RWPE2 (cell line): ENCODE measurements at regions not wholly inside any gene's neighbourhood (a gene's known extent, or its start where the extent isn't known, plus 50 kb on each side); places are given as distances from the start of the nearest gene placed in this dataset.

Experiments
- ATAC-seq: fragments of 200-7000 bp; cut with Tn5 transposase; 3 replicates; pipeline ENCODE4 v1.9.1; 2021; ENCODE audit warnings: low read depth
- DNase-seq: peaks from one replicate; pipeline ENCODE4 v3.0.0-alpha.2; 2020; ENCODE audit warnings: low spot score
- H3K27ac ChIP-seq: fragments of 450-650 bp; 2 replicates; pipeline ENCODE4 v1.5.1; 2017; ENCODE audit warnings: mild to moderate bottlenecking; ENCODE audit not compliant: poor library complexity, severe bottlenecking
- H3K27me3 ChIP-seq: fragments of 250-450 bp; sonication (Bioruptor Pico); 2 replicates; pipeline ENCODE4 v1.5.1; 2021; ENCODE audit warnings: mild to moderate bottlenecking, moderate library complexity; ENCODE audit not compliant: insufficient read depth, poor library complexity, severe bottlenecking
- H3K36me3 ChIP-seq: fragments of 250-450 bp; sonication (Bioruptor Pico); 2 replicates; pipeline ENCODE4 v1.5.1; 2020; ENCODE audit warnings: low read depth, mild to moderate bottlenecking, moderate library complexity
- H3K4me1 ChIP-seq: fragments of 250-450 bp; sonication (Bioruptor Pico); 2 replicates; pipeline ENCODE4 v1.5.1; 2021; ENCODE audit warnings: mild to moderate bottlenecking, moderate library complexity; ENCODE audit not compliant: insufficient read depth, poor library complexity, severe bottlenecking
- H3K4me3 ChIP-seq: fragments of 250-450 bp; sonication (Bioruptor Pico); 2 replicates; pipeline ENCODE4 v1.5.1; 2021; ENCODE audit warnings: mild to moderate bottlenecking, moderate library complexity; ENCODE audit not compliant: severe bottlenecking
- H3K9me3 ChIP-seq: fragments of 250-450 bp; sonication (Bioruptor Pico); 2 replicates; pipeline ENCODE4 v1.5.1; 2021; ENCODE audit warnings: mild to moderate bottlenecking, moderate library complexity; ENCODE audit not compliant: severe bottlenecking
- CTCF ChIP-seq: fragments of 450-650 bp; IDR thresholded peaks from one replicate; pipeline ENCODE4 v1.5.1; 2017; ENCODE audit warnings: mild to moderate bottlenecking, moderate library complexity; ENCODE audit not compliant: poor library complexity, severe bottlenecking

GRCh38 chr2:118773826-118774225, 73.6 kb downstream of the EN1 start:
- Histone ChIP-seq H3K27me3 (no peaks in the 10 kb centered on the region), H3K4me3 (no peak overlapping the region), H3K27ac (no peak overlapping the region), H3K4me1 (peaks cover 4% of the 10 kb centered on the region), H3K36me3 (no peaks in the 10 kb centered on the region), H3K9me3 (no peaks in the 10 kb centered on the region)
- no peak for DNase-seq
- ATAC-seq, result no peak
- no peak for TF ChIP-seq CTCF

GRCh38 chr2:118772487-118773200, 74.8 kb downstream of the EN1 start:
- Histone ChIP-seq H3K36me3 (no peaks in the 10 kb centered on the region), H3K9me3 (no peaks in the 10 kb centered on the region), H3K27ac (no peak overlapping the region), H3K4me1 (peaks cover 4% of the 10 kb centered on the region), H3K4me3 (no peak overlapping the region), H3K27me3 (no peaks in the 10 kb centered on the region)
- DNase-seq, result no peak
- ATAC-seq, result no peak
- no peak for TF ChIP-seq CTCF

GRCh38 chr2:118769707-118770400, 77.6 kb downstream of the EN1 start:
- no peak for TF ChIP-seq CTCF
- DNase-seq (no peak), ATAC-seq (no peak)
- Histone ChIP-seq H3K36me3 (no peaks in the 10 kb centered on the region), H3K27me3 (no peaks in the 10 kb centered on the region), H3K4me1 (peaks cover 4% of the 10 kb centered on the region), H3K9me3 (no peaks in the 10 kb centered on the region), H3K27ac (no peak overlapping the region), H3K4me3 (no peak overlapping the region)

- Histone ChIP-seq H3K9me3 (no peaks in the 10 kb centered on the region), H3K27ac (no peak overlapping the region), H3K4me1 (no peaks in the 10 kb centered on the region), H3K4me3 (no peak overlapping the region), H3K36me3 (no peaks in the 10 kb centered on the region), H3K27me3 (no peaks in the 10 kb centered on the region)
- TF ChIP-seq CTCF, result no peak
- ATAC-seq (no peak), DNase-seq (no peak)
These were observed 80.6 kb downstream of the EN1 start for GRCh38 chr2:118766871-118767270.

GRCh38 chr2:118764855-118765254, 82.6 kb downstream of the EN1 start:
- ATAC-seq, result no peak
- H3K36me3 ChIP-seq, result no peaks in the 10 kb centered on the region
- DNase-seq, result no peak
- no peaks in the 10 kb centered on the region for H3K27me3 ChIP-seq
- no peak overlapping the region for H3K4me3 ChIP-seq
- H3K27ac ChIP-seq, result no peak overlapping the region
- H3K9me3 ChIP-seq, result no peaks in the 10 kb centered on the region
- H3K4me1 ChIP-seq, result no peaks in the 10 kb centered on the region
- TF ChIP-seq CTCF, result no peak
